ENCODE measurements at regions not wholly inside any gene's neighbourhood (a gene's known extent, or its start where the extent isn't known, plus 50 kb on each side); places are given as distances from the start of the nearest gene placed in this dataset.

- no peak for DNase-seq (ENCODE audit: low read depth)
These were observed 101.4 kb downstream of the TOMM20 start for GRCh38 chr1:235027076-235027861.

- no peak for DNase-seq (ENCODE audit: low read depth)
These were observed 103.1 kb downstream of the TOMM20 start for GRCh38 chr1:235025422-235025984.

- DNase-seq (ENCODE audit: low read depth) = no peak
These were observed 103.8 kb downstream of the TOMM20 start for GRCh38 chr1:235024711-235025421.

GRCh38 chr1:235023711-235024439 lies 104.8 kb downstream of the TOMM20 start:
- DNase-seq (ENCODE audit: low read depth) = no peak

- peak; percentile 76 for DNase-seq (ENCODE audit: low read depth)
These were observed 105.5 kb downstream of the TOMM20 start for GRCh38 chr1:235022981-235023710.

- DNase-seq (ENCODE audit: low read depth) = peak; percentile 43
These were observed 106.2 kb downstream of the TOMM20 start for GRCh38 chr1:235022341-235022980.

- no peak for DNase-seq (ENCODE audit: low read depth)
These were observed 106.8 kb downstream of the TOMM20 start for GRCh38 chr1:235021815-235022214.

- DNase-seq (ENCODE audit: low read depth) = no peak
These were observed 107.3 kb downstream of the TOMM20 start for GRCh38 chr1:235021321-235021720.

GRCh38 chr1:235019961-235020360 lies 108.7 kb downstream of the TOMM20 start:
- no peak for DNase-seq (ENCODE audit: low read depth)

- DNase-seq (ENCODE audit: low read depth) = peak; percentile 73
These were observed 109.2 kb downstream of the TOMM20 start for GRCh38 chr1:235019471-235019870.

GRCh38 chr1:235018720-235019444 lies 109.8 kb downstream of the TOMM20 start:
- no peak for DNase-seq (ENCODE audit: low read depth)

- peak; percentile 98 for DNase-seq (ENCODE audit: low read depth)
These were observed 110.5 kb downstream of the TOMM20 start for GRCh38 chr1:235018161-235018560.

GRCh38 chr1:235017719-235018118 lies 110.9 kb downstream of the TOMM20 start:
- DNase-seq (ENCODE audit: low read depth) = no peak

- DNase-seq (ENCODE audit: low read depth) = no peak
These were observed 111.4 kb downstream of the TOMM20 start for GRCh38 chr1:235017191-235017590.

GRCh38 chr1:235015291-235015985 lies 113.2 kb downstream of the TOMM20 start:
- no peak for DNase-seq (ENCODE audit: low read depth)

GRCh38 chr1:235014756-235015155 lies 113.9 kb downstream of the TOMM20 start:
- DNase-seq (ENCODE audit: low read depth) = peak; percentile 38

- no peak for DNase-seq (ENCODE audit: low read depth)
These were observed 115.1 kb downstream of the TOMM20 start for GRCh38 chr1:235013512-235013911.

- DNase-seq (ENCODE audit: low read depth) = no peak
These were observed 116.0 kb downstream of the TOMM20 start for GRCh38 chr1:235012436-235013210.
